H9 (cell line): ENCODE measurements at regions not wholly inside any gene's neighbourhood (a gene's known extent, or its start where the extent isn't known, plus 50 kb on each side); places are given as distances from the start of the nearest gene placed in this dataset.

Experiments
- DNase-seq: peaks from one replicate; pipeline ENCODE4 v3.0.0-alpha.2; 2017
- H2AFZ ChIP-seq: one replicate; pipeline ENCODE4 v1.6.1; 2013; ENCODE audit warnings: mild to moderate bottlenecking, low read length, control low read depth, moderate library complexity
- H2AK5ac ChIP-seq: 2 replicates; pipeline ENCODE4 v1.6.1; 2013; ENCODE audit warnings: low read length, control low read depth, mixed read lengths; ENCODE audit not compliant: insufficient read length
- H2BK120ac ChIP-seq: one replicate; pipeline ENCODE4 v1.6.1; 2013; ENCODE audit warnings: low read depth, mild to moderate bottlenecking, low read length, control low read depth, inconsistent platforms; ENCODE audit not compliant: poor library complexity, severe bottlenecking
- H2BK12ac ChIP-seq: 2 replicates; pipeline ENCODE4 v1.6.1; 2013; ENCODE audit warnings: low read length, control low read depth, mixed read lengths, low read depth; ENCODE audit not compliant: insufficient read length
- H2BK15ac ChIP-seq: 2 replicates; pipeline ENCODE4 v1.6.1; 2013; ENCODE audit warnings: low read depth, low read length, control low read depth
- H2BK20ac ChIP-seq: one replicate; pipeline ENCODE4 v1.6.1; 2013; ENCODE audit warnings: low read depth, mild to moderate bottlenecking, low read length, control low read depth, inconsistent platforms; ENCODE audit not compliant: poor library complexity, severe bottlenecking
- H2BK5ac ChIP-seq: 2 replicates; pipeline ENCODE4 v1.6.1; 2013; ENCODE audit warnings: low read length, control low read depth, mixed read lengths; ENCODE audit not compliant: insufficient read length
- H3K14ac ChIP-seq: 2 replicates; pipeline ENCODE4 v1.6.1; 2013; ENCODE audit warnings: low read length, control low read depth; ENCODE audit not compliant: insufficient read depth
- H3K18ac ChIP-seq: 2 replicates; pipeline ENCODE4 v1.6.1; 2013; ENCODE audit warnings: low read depth, mild to moderate bottlenecking, mixed read lengths, low read length, control low read depth; ENCODE audit not compliant: insufficient read length
- H3K23ac ChIP-seq: 2 replicates; pipeline ENCODE4 v1.6.1; 2013; ENCODE audit warnings: low read length, control low read depth, mixed read lengths, low read depth; ENCODE audit not compliant: insufficient read length
- H3K23me2 ChIP-seq: 2 replicates; pipeline ENCODE4 v1.6.1; 2013; ENCODE audit warnings: low read depth, mild to moderate bottlenecking, mixed read lengths, low read length, control low read depth; ENCODE audit not compliant: insufficient read length, poor library complexity, severe bottlenecking
- H3K27ac ChIP-seq: 2 replicates; pipeline ENCODE4 v1.5.1; 2013; ENCODE audit warnings: low read length, control low read depth, mixed read lengths, low read depth; ENCODE audit not compliant: insufficient read length
- H3K27me3 ChIP-seq: 2 replicates; pipeline ENCODE4 v1.6.1; 2013; ENCODE audit warnings: low read length, control low read depth, inconsistent platforms; ENCODE audit not compliant: insufficient read depth
- H3K4ac ChIP-seq: 2 replicates; pipeline ENCODE4 v1.6.1; 2013; ENCODE audit warnings: low read depth, mild to moderate bottlenecking, control low read depth, inconsistent platforms, low read length, moderate library complexity
- H3K4me1 ChIP-seq: 2 replicates; pipeline ENCODE4 v1.6.1; 2013; ENCODE audit warnings: low read length, control low read depth, inconsistent platforms; ENCODE audit not compliant: insufficient read depth
- H3K4me2 ChIP-seq: 2 replicates; pipeline ENCODE4 v1.6.1; 2013; ENCODE audit warnings: low read length, control low read depth, mixed read lengths; ENCODE audit not compliant: insufficient read length, insufficient read depth
- H3K56ac ChIP-seq: 2 replicates; pipeline ENCODE4 v1.6.1; 2013; ENCODE audit warnings: low read depth, mild to moderate bottlenecking, mixed read lengths, low read length, control low read depth; ENCODE audit not compliant: insufficient read length
- H3K79me1 ChIP-seq: 2 replicates; pipeline ENCODE4 v1.6.1; 2013; ENCODE audit warnings: low read depth, mild to moderate bottlenecking, moderate library complexity, low read length, control low read depth, inconsistent platforms; ENCODE audit not compliant: insufficient read depth, poor library complexity, severe bottlenecking
- H3K79me2 ChIP-seq: 2 replicates; pipeline ENCODE4 v1.6.1; 2013; ENCODE audit warnings: low read length, control low read depth, inconsistent platforms; ENCODE audit not compliant: insufficient read depth
- H3K9ac ChIP-seq: 2 replicates; pipeline ENCODE4 v1.6.1; 2013; ENCODE audit warnings: low read length, control low read depth, mixed read lengths; ENCODE audit not compliant: insufficient read length; ENCODE audit errors: extremely low read depth
- H3K9me3 ChIP-seq: one replicate; pipeline ENCODE4 v1.6.1; 2013; ENCODE audit warnings: low read depth, low read length, inconsistent platforms; ENCODE audit not compliant: control insufficient read depth
- H3T11ph ChIP-seq: one replicate; pipeline ENCODE4 v1.6.1; 2013; ENCODE audit warnings: mild to moderate bottlenecking, low read length, control low read depth, inconsistent platforms
- H4K20me1 ChIP-seq: one replicate; pipeline ENCODE4 v1.6.1; 2013; ENCODE audit not compliant: control insufficient read depth, insufficient read length, insufficient read depth
- H4K5ac ChIP-seq: 2 replicates; pipeline ENCODE4 v1.6.1; 2013; ENCODE audit warnings: low read depth, mild to moderate bottlenecking, mixed read lengths, low read length, control low read depth; ENCODE audit not compliant: insufficient read length
- H4K8ac ChIP-seq: replicated peaks from 2 replicates; pipeline ENCODE4 v1.6.1; 2013; ENCODE audit warnings: low read length, control low read depth, mixed read lengths, low read depth; ENCODE audit not compliant: insufficient read length
- H4K91ac ChIP-seq: 2 replicates; pipeline ENCODE4 v1.6.1; 2013; ENCODE audit warnings: low read depth, mild to moderate bottlenecking, moderate library complexity, mixed read lengths, low read length, control low read depth; ENCODE audit not compliant: insufficient read length
- H3K27ac Mint-ChIP-seq, 3 experiments: 2 replicates in 2 of 3; 3 replicates in 1 of 3; pipeline ENCODE4 v1.8.0; 2020 to 2021; ENCODE audit warnings: mixed read lengths in 3 of 3, mild to moderate bottlenecking in 1 of 3, moderate library complexity in 1 of 3
- H3K27me3 Mint-ChIP-seq: 2 replicates; pipeline ENCODE4 v1.8.0; 2021; ENCODE audit warnings: low read depth, mild to moderate bottlenecking, moderate library complexity, mixed read lengths
- H3K36me3 Mint-ChIP-seq, 3 experiments: 2 replicates in 2 of 3; 3 replicates in 1 of 3; pipeline ENCODE4 v1.8.0; 2020 to 2021; ENCODE audit warnings: low read depth in 3 of 3, mixed read lengths in 3 of 3; ENCODE audit not compliant: insufficient read depth in 1 of 3
- H3K4me1 Mint-ChIP-seq, 2 experiments: 2 replicates each; pipeline ENCODE4 v1.8.0; 2020; ENCODE audit warnings: mixed read lengths in 2 of 2
- H3K4me3 Mint-ChIP-seq, 2 experiments: 2 replicates in 1 of 2; 3 replicates in 1 of 2; pipeline ENCODE4 v1.8.0; 2020 to 2021; ENCODE audit warnings: mild to moderate bottlenecking in 2 of 2, mixed read lengths in 2 of 2, moderate library complexity in 1 of 2
- H3K9me3 Mint-ChIP-seq, 2 experiments: 2 replicates in 1 of 2; 3 replicates in 1 of 2; pipeline ENCODE4 v1.8.0; 2020; ENCODE audit warnings: mild to moderate bottlenecking in 2 of 2, mixed read lengths in 2 of 2, moderate library complexity in 1 of 2
- TF ChIP-seq, protein P1 (sequence below): fragments of 200-600 bp; sonication (generic); conservative IDR thresholded peaks from 3 replicates; pipeline ENCODE4 v1.8.0; 2021; ENCODE audit warnings: antibody characterized with exemption, mild to moderate bottlenecking

GRCh38 chrX:9383655-9384054 lies 81.2 kb upstream of the TBL1X start:
- no peaks in the 10 kb centered on the region for H3K9me3 ChIP-seq

More at GRCh38 chrX:9383655-9384054, 81.2 kb upstream of the TBL1X start:
- Mint-ChIP-seq H3K4me1 (peaks cover 0 to 6% of the 10 kb centered on the region in 2 experiments; a peak in 1 of 4 replicates), H3K4me3 (no peak overlapping the region), H3K27me3 (no peaks in the 10 kb centered on the region; the same call in 1 of the 2 replicates), H3K27ac (no peak overlapping the region), H3K9me3 (peaks cover 10 to 51% of the 10 kb centered on the region in 2 experiments), H3K36me3 (peaks cover 0 to 3% (median 0%) of the 10 kb centered on the region in 3 experiments; a peak in 3 of 7 replicates)
- no peak overlapping the region for H4K91ac ChIP-seq
- H2BK12ac ChIP-seq, result no peak overlapping the region
- H3K14ac ChIP-seq, result no peak overlapping the region
- no peak overlapping the region for H3K23ac ChIP-seq
- no peak overlapping the region for H3T11ph ChIP-seq
- TF ChIP-seq, protein P1, sequence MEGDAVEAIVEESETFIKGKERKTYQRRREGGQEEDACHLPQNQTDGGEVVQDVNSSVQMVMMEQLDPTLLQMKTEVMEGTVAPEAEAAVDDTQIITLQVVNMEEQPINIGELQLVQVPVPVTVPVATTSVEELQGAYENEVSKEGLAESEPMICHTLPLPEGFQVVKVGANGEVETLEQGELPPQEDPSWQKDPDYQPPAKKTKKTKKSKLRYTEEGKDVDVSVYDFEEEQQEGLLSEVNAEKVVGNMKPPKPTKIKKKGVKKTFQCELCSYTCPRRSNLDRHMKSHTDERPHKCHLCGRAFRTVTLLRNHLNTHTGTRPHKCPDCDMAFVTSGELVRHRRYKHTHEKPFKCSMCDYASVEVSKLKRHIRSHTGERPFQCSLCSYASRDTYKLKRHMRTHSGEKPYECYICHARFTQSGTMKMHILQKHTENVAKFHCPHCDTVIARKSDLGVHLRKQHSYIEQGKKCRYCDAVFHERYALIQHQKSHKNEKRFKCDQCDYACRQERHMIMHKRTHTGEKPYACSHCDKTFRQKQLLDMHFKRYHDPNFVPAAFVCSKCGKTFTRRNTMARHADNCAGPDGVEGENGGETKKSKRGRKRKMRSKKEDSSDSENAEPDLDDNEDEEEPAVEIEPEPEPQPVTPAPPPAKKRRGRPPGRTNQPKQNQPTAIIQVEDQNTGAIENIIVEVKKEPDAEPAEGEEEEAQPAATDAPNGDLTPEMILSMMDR, result no peak
- H3K27me3 ChIP-seq, result no peaks in the 10 kb centered on the region
- no peak overlapping the region for H3K27ac ChIP-seq
- no peak for DNase-seq
- H3K4me1 ChIP-seq, result no peaks in the 10 kb centered on the region
- H2BK5ac ChIP-seq, result no peak overlapping the region
- no peaks in the 10 kb centered on the region for H3K23me2 ChIP-seq
- no peak overlapping the region for H3K9ac ChIP-seq
- no peak overlapping the region for H2BK15ac ChIP-seq
- no peak overlapping the region for H2BK20ac ChIP-seq
- no peak overlapping the region for H3K18ac ChIP-seq
- no peaks in the 10 kb centered on the region for H4K20me1 ChIP-seq
- no peak overlapping the region for H3K56ac ChIP-seq
- no peaks in the 10 kb centered on the region for H3K79me1 ChIP-seq
- no peak overlapping the region for H2AFZ ChIP-seq
- no peak overlapping the region for H2BK120ac ChIP-seq
- H4K5ac ChIP-seq, result no peak overlapping the region
- H2AK5ac ChIP-seq, result no peak overlapping the region
- H3K79me2 ChIP-seq, result no peaks in the 10 kb centered on the region; the same call in 1 of the 2 replicates
- H4K8ac ChIP-seq, result no peak overlapping the region
- H3K4me2 ChIP-seq, result no peak overlapping the region
- H3K4ac ChIP-seq, result no peak overlapping the region
